HG03342 (cell line): ENCODE measurements at regions not wholly inside any gene's neighbourhood (a gene's known extent, or its start where the extent isn't known, plus 50 kb on each side); places are given as distances from the start of the nearest gene placed in this dataset.
A peak's percentile ranks its signal among the peaks of the same experiment; 100 is the strongest.
"Not testable (repeated sequence)": the region's sequence is repeated elsewhere in the genome, so short reads cannot be mapped to it uniquely, and the experiment has no call there.

Experiments
- ATAC-seq: cut with Tn5 transposase; IDR thresholded peaks from one replicate; pipeline ENCODE4 v1.9.1; 2021; ENCODE audit warnings: mild to moderate bottlenecking, moderate library complexity; ENCODE audit not compliant: unreplicated experiment

DNA sequence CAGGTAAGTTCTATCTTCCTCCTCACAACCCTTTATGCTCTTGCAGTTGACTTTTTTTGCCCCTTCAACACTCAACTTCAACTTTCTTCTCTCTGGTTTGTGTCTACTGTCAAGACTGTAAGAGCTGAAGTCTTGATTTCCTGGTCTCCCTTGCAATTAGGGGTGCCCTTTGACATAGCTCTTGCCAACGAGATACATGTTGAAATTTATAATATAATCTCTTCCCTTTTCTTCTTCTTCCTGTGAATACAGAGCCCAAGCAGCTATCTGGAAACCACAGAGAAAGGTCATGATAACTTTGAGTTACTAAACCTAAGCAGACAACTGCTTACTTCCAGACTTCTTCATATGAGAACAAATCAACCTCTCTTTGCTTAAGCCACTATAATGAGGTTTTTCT lies 163.5 kb downstream of the MC4R start:
- ATAC-seq, result no peak

DNA sequence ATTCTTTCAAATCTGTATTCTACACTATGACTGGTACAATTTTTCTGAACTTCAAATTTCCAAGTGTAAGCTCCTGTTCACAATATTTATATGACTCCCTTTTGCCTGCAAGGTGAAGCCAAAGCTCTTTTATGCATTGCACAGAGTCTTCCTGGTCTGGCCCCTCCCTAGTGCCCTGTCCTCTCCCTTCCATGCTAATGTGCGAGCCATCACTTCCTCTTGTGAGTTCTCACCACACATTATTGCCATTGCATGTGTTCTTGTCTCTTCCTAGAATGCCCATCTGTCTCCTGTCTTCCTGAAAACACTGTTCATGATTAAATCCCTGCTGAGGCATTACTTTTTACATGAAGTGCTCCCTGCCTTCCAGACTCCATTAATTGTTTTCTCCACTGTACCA lies 169.9 kb downstream of the MC4R start:
- no peak for ATAC-seq

DNA sequence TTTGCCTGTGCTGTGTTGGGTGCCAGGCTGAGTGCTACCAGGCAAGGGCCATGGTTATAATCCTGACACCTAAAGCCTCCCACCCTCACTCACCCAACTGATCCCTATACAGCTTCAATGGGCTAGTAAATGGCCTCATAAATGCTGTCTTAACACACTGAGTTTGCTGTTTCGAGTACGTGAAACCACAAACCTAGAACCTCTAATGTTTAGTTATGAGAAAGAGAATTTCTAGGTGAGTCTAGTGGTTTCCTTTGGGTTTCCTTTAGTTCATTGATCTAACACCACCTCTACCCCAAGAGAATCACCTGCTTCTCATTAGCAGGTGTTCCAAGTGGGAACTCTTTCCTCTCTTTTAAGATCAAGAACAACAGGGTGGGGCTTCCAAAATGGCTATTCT lies 172.0 kb downstream of the MC4R start:
- ATAC-seq, result no peak

GRCh38 chr18:60199505-60199904 lies 173.1 kb downstream of the MC4R start:
- ATAC-seq, result no peak

DNA sequence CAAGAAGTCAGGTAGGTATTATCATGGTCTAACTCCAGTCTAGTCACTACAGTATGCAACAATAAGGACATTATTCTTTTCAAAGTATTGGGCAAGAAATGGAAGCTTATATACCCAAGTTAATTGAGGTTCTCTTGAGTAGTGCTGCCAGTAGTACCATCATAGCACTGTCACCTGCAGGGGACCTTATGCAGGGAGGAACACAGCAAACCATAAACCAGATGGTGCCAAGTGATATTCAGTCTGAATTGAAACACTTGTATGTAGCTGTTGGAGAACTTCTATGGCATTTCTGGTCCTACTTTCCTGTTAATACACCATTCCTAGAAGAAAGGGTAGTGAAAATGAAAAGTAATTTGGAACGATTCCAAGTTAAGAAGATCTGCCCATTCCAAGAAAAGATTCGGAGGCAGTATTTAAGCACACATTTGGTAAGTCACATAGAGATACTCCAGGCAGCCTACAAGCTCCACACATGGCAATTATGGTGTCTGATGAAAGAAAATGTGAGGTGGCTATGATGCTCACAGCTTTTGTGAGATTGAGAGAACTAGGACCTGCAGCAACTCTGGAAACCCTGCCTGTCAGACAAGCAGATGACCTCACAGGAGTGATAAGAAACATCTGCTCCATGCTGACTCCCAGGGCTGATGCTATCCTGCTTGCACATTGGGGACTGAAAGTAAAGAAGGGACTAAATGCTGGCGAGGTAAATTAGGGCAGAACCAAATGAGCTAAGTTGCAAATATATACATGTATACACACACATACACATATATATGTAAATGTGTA lies 174.7 kb downstream of the MC4R start:
- no peak for ATAC-seq

DNA sequence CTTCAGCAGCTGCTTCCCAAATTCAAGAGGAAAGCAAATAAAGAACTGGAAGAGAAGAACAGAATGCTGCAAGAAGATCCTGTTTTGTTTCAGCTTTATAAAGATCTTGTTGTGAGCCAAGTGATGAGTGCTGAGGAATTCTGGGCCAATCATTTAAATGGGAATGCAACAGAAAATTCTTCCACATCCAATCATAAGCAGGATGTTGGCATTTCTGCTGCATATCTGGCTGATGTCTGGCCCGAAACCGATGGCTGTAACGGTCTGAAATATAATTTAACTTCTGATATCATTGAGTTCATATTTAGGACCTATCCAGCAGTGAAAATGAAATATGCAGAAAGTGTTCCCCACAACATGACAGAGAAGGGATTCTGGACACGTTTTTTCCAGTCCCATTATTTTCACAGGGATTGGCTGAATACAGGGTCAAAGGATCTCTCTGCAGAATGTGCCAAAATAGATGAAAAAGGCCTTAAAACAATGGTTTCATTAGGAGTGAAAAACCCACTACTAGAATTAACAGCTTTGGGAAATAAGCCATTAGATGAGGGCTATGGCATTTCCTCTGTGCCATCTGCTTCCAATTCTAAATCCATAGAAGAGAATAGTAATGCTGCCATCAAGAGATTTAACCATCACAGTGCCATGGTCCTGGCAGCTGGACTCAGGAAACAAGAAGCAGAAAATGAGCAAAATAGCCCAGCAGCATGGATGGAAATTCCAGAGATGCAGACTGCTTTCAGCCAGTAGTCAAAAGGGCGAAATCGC lies 175.6 kb downstream of the MC4R start:
- ATAC-seq, result no peak

- ATAC-seq, result no peak
Measured at GRCh38 chr18:60193780-60194179, 178.8 kb downstream of the MC4R start.

- no peak for ATAC-seq
Measured at GRCh38 chr18:60191926-60192325, 180.6 kb downstream of the MC4R start.

DNA sequence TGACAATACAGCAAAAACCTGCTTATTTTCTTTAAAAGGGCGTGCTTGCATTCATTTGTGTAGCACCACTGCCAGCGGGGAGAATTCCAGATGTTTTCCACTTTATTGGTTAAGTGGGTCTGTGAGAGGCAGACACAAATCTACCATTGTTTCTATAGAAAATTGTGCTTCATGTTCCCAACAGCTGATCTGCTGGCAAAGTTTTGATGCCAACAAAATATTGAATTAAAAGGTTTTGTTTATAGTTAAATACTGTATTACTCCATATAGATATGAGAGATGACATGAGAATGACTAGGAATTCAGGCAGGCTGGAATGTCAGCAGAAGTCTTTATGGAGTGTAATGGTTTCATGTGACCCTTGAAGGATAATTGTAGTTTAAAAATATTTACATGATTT lies 182.7 kb downstream of the MC4R start:
- no peak for ATAC-seq

- no peak for ATAC-seq
Measured at GRCh38 chr18:60188958-60189357, 183.6 kb downstream of the MC4R start.

GRCh38 chr18:60182223-60182622 lies 190.4 kb downstream of the MC4R start:
- no peak for ATAC-seq

DNA sequence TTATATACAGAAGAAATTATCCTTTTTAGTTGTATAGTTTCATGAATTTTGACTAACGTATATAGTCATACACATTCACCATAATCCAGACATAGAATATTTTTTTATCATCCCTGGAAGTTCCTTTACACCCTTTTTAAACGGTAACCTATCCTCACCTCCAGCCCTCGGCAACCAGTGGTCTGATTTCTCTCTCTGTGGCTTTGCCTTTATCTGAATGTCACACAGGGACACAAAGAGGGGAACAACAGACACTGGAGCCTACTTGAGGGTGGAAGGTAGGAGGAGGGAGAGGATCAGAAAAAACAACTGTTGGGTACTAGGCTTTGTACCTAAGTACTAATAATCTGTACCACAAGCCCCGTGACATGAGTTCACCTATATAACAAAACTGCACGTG lies 191.9 kb downstream of the MC4R start:
- no peak for ATAC-seq

DNA sequence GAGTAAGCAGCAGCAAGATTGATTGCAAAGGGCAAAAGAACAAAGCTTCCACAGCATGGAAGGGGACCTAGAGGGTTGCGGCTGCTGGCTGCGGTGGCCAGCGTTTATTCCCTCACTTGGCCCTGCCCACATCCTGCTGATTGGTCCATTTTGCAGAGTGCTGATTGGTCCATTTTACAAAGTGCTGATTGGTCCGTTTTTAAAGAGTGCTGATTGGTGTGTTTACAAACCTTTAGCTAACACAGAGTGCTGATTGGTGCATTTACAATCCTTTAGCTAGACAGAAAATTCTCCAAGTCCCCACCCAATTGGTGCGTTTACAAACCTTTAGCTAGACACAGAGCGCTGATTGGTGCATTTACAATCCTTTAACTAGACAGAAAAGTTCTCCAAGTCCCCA lies 194.4 kb downstream of the MC4R start:
- ATAC-seq, result not testable (repeated sequence)

DNA sequence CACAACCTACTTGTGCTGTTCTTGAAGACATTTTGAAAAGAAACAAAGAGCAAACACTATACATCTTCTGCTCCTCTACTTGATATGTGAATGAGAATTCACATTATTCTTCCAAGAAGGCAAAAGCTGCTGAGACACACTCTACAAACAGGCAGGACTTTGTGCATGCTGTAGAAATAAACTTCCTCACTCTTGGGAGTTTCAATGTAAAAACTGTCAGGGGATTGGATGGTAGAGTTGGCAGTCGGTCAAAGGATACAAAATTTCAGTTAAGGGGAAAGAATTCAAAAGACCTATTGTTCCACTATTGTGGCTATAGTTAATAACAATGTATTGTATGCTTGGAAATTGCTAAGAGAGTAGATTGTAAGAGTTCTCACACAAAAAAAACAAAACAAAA lies 196.3 kb downstream of the MC4R start:
- ATAC-seq, result no peak

GRCh38 chr18:60174832-60175231 lies 197.7 kb downstream of the MC4R start:
- ATAC-seq, result no peak

- no peak for ATAC-seq
Measured at GRCh38 chr18:60172030-60172429, 200.5 kb downstream of the MC4R start.

DNA sequence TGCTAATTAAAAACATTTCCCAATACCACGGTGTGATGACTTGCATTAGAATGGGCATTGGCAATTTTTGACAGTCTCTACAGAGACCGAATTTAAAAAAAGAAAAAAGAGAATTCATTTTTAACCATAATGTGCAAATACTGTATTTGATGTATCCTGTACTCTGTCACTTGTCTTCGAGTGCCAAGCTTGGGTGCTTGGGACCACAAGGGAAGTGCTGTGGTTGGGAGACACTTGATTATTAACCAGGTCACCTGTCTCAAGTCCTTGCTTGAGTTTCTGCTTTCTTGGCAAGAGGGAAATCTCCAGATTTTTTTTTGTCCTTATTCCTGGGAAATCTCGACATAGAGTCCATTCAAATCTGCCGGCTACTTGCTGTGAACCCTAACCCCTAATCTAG lies 209.0 kb downstream of the MC4R start:
- peak; percentile 80 for ATAC-seq

- peak; percentile 46 for ATAC-seq
Measured at GRCh38 chr18:60162388-60162787, 210.2 kb downstream of the MC4R start.

GRCh38 chr18:60157810-60158209 lies 214.8 kb downstream of the MC4R start:
- no peak for ATAC-seq

DNA sequence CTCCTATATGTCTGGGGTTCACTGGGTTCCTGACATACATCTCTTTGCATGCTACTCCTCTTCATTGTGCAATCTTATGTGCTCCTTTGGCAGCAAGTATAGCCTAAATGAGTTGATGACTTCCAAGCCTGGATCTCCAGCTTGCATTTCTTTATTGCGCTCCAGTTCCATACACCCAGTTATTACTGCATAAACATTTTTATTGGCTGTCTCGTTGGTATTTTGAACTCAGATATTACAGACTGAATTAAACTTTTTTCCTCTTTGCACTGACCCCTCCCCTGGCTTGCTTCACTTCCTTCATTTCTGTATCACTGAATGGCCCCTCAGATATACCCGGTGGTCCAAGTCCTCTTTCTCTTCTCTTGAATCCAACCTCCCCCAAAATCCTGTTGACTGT lies 219.2 kb downstream of the MC4R start:
- ATAC-seq, result no peak

DNA sequence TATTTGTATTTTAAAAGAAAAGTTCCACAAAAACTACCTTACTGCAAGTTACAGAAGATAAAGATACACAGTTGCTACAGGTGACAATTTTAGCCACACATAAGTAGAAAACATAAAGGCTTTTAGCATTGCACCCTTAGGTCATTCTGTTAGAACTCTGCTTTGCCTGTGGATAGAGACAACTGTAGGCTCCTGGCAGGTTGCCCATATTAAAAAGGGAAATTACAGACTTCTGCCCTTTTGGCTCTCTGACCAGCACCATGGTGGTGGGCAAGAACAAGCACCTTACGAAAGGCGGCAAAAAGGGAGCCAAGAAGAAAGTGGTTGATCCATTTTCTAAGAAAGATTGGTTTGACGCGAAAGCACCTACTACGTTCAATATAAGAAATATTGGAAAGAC lies 223.3 kb downstream of the MC4R start:
- no peak for ATAC-seq

DNA sequence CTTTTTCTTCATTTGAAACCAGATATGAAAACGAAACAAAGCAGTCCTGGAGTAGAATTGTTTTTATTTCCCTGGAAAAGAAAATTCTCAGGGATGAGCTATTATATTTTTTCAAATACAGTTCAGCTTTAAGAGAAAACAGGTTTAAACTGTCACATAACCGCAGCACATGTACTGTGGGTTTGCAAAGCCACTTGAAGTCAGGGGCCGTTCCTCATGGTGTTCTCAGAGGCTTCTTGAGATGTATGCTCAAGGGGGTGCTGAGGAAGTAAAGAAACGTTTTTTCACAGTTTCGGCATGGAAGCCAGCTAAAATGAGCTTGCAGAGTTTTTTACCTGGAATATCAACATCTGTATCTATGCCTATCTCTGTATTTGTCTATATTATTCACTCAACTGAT lies 225.3 kb downstream of the MC4R start:
- ATAC-seq, result no peak
